ENCODE measurements at regions not wholly inside any gene's neighbourhood (a gene's known extent, or its start where the extent isn't known, plus 50 kb on each side); places are given as distances from the start of the nearest gene placed in this dataset.

DNA sequence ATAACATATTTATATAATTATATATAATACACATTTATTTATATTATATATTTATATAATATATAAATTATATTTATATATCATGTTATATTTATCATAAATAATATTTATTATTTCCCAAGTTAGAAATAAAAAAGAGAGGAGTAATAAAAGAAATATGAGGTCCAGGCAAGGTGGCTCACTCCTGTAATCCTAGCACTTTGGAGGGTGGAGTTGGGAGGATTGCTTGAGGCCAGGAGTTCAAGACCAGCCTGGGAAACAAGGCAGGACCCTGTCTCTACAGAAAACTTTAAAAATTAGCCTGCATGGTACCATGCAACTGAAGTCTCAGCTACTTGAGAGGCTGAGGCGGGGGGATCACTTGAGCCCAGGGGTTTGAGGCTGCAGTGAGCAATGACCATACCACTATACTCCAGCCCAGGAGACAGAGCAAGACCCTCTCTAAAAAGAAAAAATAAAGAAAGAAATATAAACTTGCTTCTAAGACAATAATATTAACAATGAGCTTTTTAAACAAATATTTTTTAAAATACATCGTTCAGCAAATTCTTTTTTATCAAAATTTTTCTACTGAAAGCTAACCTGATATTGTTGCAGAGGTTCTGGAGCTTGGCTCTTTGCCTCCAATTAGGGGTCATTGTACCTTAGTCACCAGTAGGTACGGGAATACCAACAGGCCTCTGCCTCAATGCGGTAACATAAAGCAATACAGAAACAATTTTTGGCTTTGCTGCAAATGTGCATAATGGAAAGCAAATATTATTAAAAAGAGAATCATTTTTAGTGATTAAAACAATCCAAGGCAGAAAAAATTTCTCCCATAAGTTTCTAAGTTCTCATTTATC is 290.0 kb downstream of the SETD4 start:
- no peaks in the 10 kb centered on the region for H3K9me3 ChIP-seq (ENCODE audit: control insufficient read depth in 1 of 2, low read length in 2 of 2)
- no peak overlapping the region for H3K4me3 ChIP-seq (ENCODE audit: low read depth in 1 of 2, low read length in 2 of 2)
- no peaks in the 10 kb centered on the region for H3K36me3 ChIP-seq (ENCODE audit: control insufficient read depth in 1 of 2, insufficient read depth in 2 of 2, low read length in 2 of 2)
- H3K9ac ChIP-seq (ENCODE audit: low read depth in 1 of 2, low read length in 2 of 2): no peak overlapping the region
- H3K27me3 ChIP-seq (ENCODE audit: control insufficient read depth in 1 of 2, insufficient read depth in 2 of 2, low read length in 2 of 2): no peaks in the 10 kb centered on the region
- H3K27ac ChIP-seq (ENCODE audit: low read depth, low read length): no peak overlapping the region
- H3K4me1 ChIP-seq (ENCODE audit: control insufficient read depth in 1 of 2, insufficient read depth in 2 of 2, low read length in 2 of 2): no peaks in the 10 kb centered on the region

DNA sequence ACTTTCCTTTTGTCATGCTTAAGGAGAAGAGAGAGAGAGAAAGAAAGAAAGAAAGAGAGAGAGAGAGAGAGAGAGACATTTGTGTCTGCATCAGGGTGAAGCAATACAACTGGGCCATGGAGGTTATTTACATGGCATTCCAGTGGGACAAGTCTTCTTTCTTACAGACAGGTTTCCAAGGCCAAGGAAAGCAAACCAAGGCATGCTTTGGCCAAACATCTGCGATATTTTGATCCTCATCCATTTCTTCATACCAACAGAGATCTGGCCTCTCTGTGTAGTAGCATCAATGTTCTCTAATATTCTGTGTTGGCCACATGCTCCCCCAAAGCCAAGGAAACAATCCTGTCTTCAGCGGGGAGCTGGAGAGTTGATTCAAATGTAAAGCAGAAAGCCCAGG is 292.1 kb downstream of the SETD4 start:
- H3K9ac ChIP-seq (ENCODE audit: low read depth in 1 of 2, low read length in 2 of 2): no peak overlapping the region
- H3K27me3 ChIP-seq (ENCODE audit: control insufficient read depth in 1 of 2, insufficient read depth in 2 of 2, low read length in 2 of 2): no peaks in the 10 kb centered on the region
- no peaks in the 10 kb centered on the region for H3K36me3 ChIP-seq (ENCODE audit: control insufficient read depth in 1 of 2, insufficient read depth in 2 of 2, low read length in 2 of 2)
- no peaks in the 10 kb centered on the region for H3K9me3 ChIP-seq (ENCODE audit: control insufficient read depth in 1 of 2, low read length in 2 of 2)
- no peaks in the 10 kb centered on the region for H3K4me1 ChIP-seq (ENCODE audit: control insufficient read depth in 1 of 2, insufficient read depth in 2 of 2, low read length in 2 of 2)
- H3K27ac ChIP-seq (ENCODE audit: low read depth, low read length): no peak overlapping the region
- no peak overlapping the region for H3K4me3 ChIP-seq (ENCODE audit: low read depth in 1 of 2, low read length in 2 of 2)

GRCh38 chr21:35764586-35764985 is 295.7 kb downstream of the SETD4 start:
- Histone ChIP-seq H3K4me1 (ENCODE audit: control insufficient read depth in 1 of 2, insufficient read depth in 2 of 2, low read length in 2 of 2) (no peaks in the 10 kb centered on the region), H3K27me3 (ENCODE audit: control insufficient read depth in 1 of 2, insufficient read depth in 2 of 2, low read length in 2 of 2) (no peaks in the 10 kb centered on the region), H3K36me3 (ENCODE audit: control insufficient read depth in 1 of 2, insufficient read depth in 2 of 2, low read length in 2 of 2) (no peaks in the 10 kb centered on the region), H3K4me3 (ENCODE audit: low read depth in 1 of 2, low read length in 2 of 2) (no peak overlapping the region), H3K27ac (ENCODE audit: low read depth, low read length) (no peak overlapping the region), H3K9ac (ENCODE audit: low read depth in 1 of 2, low read length in 2 of 2) (no peak overlapping the region), H3K9me3 (ENCODE audit: control insufficient read depth in 1 of 2, low read length in 2 of 2) (no peaks in the 10 kb centered on the region)

- H3K4me3 ChIP-seq (ENCODE audit: low read depth in 1 of 2, low read length in 2 of 2): no peak overlapping the region
- no peaks in the 10 kb centered on the region for H3K36me3 ChIP-seq (ENCODE audit: control insufficient read depth in 1 of 2, insufficient read depth in 2 of 2, low read length in 2 of 2)
- H3K4me1 ChIP-seq (ENCODE audit: control insufficient read depth in 1 of 2, insufficient read depth in 2 of 2, low read length in 2 of 2): no peaks in the 10 kb centered on the region
- no peak overlapping the region for H3K27ac ChIP-seq (ENCODE audit: low read depth, low read length)
- H3K27me3 ChIP-seq (ENCODE audit: control insufficient read depth in 1 of 2, insufficient read depth in 2 of 2, low read length in 2 of 2): no peaks in the 10 kb centered on the region
- H3K9me3 ChIP-seq (ENCODE audit: control insufficient read depth in 1 of 2, low read length in 2 of 2): no peaks in the 10 kb centered on the region
- H3K9ac ChIP-seq (ENCODE audit: low read depth in 1 of 2, low read length in 2 of 2): no peak overlapping the region
Measured at GRCh38 chr21:35764077-35764476, 296.2 kb downstream of the SETD4 start.

GRCh38 chr21:35754583-35754982 is 305.7 kb downstream of the SETD4 start:
- no peaks in the 10 kb centered on the region for H3K36me3 ChIP-seq (ENCODE audit: control insufficient read depth in 1 of 2, insufficient read depth in 2 of 2, low read length in 2 of 2)
- H3K27me3 ChIP-seq (ENCODE audit: control insufficient read depth in 1 of 2, insufficient read depth in 2 of 2, low read length in 2 of 2): peaks cover 0 to 3% of the 10 kb centered on the region in 2 donors
- H3K4me3 ChIP-seq (ENCODE audit: low read depth in 1 of 2, low read length in 2 of 2): no peak overlapping the region
- H3K9me3 ChIP-seq (ENCODE audit: control insufficient read depth in 1 of 2, low read length in 2 of 2): no peaks in the 10 kb centered on the region
- H3K4me1 ChIP-seq (ENCODE audit: control insufficient read depth in 1 of 2, insufficient read depth in 2 of 2, low read length in 2 of 2): no peaks in the 10 kb centered on the region
- H3K9ac ChIP-seq (ENCODE audit: low read depth in 1 of 2, low read length in 2 of 2): no peak overlapping the region
- no peak overlapping the region for H3K27ac ChIP-seq (ENCODE audit: low read depth, low read length)

DNA sequence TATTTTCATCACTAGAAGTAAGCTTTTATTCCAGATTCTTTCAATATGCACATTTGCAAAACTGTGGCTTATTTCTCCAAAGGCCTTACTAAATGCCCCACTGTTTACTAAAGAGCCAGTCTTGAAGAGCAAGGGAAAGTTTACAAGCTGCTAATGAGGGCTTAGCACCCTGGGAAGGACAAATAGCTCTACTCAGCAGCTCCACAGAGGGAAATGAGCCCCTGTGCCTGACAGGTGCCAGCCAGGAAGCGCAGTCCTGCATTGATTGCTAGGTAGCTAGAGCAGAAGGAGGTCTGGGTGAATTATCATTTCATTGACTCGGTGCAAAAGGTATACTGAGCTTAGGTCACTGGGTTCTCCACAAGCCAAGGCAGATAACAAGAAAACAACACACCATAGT is 307.0 kb downstream of the SETD4 start:
- H3K27me3 ChIP-seq (ENCODE audit: control insufficient read depth in 1 of 2, insufficient read depth in 2 of 2, low read length in 2 of 2): peaks cover 0 to 3% of the 10 kb centered on the region in 2 donors
- H3K9ac ChIP-seq (ENCODE audit: low read depth in 1 of 2, low read length in 2 of 2): no peak overlapping the region
- H3K9me3 ChIP-seq (ENCODE audit: control insufficient read depth in 1 of 2, low read length in 2 of 2): no peaks in the 10 kb centered on the region
- no peak overlapping the region for H3K27ac ChIP-seq (ENCODE audit: low read depth, low read length)
- no peaks in the 10 kb centered on the region for H3K4me1 ChIP-seq (ENCODE audit: control insufficient read depth in 1 of 2, insufficient read depth in 2 of 2, low read length in 2 of 2)
- H3K36me3 ChIP-seq (ENCODE audit: control insufficient read depth in 1 of 2, insufficient read depth in 2 of 2, low read length in 2 of 2): no peaks in the 10 kb centered on the region
- H3K4me3 ChIP-seq (ENCODE audit: low read depth in 1 of 2, low read length in 2 of 2): no peak overlapping the region

DNA sequence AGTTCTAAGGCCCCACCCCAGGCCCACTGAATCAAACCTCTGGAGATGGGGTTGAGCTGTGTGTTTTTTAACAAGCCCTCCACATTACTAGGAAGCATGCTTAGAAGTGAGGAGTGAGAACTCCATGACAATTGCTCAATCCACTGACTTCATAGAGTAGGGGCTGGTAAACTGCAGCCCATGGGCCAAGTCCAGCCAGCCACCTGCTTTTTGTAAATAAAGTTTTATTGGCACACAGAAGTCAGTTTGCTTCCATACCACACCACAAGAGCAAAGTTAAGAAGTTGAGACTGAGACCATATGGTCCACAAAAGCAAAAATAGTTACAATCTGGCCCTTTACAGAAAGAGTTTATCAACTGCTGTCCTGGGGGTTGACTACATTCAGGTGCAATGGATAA is 309.2 kb downstream of the SETD4 start:
- Histone ChIP-seq H3K9ac (ENCODE audit: low read depth in 1 of 2, low read length in 2 of 2) (no peak overlapping the region), H3K36me3 (ENCODE audit: control insufficient read depth in 1 of 2, insufficient read depth in 2 of 2, low read length in 2 of 2) (no peaks in the 10 kb centered on the region), H3K27me3 (ENCODE audit: control insufficient read depth in 1 of 2, insufficient read depth in 2 of 2, low read length in 2 of 2) (no peaks in the 10 kb centered on the region), H3K27ac (ENCODE audit: low read depth, low read length) (no peak overlapping the region), H3K4me3 (ENCODE audit: low read depth in 1 of 2, low read length in 2 of 2) (no peak overlapping the region), H3K9me3 (ENCODE audit: control insufficient read depth in 1 of 2, low read length in 2 of 2) (no peaks in the 10 kb centered on the region), H3K4me1 (ENCODE audit: control insufficient read depth in 1 of 2, insufficient read depth in 2 of 2, low read length in 2 of 2) (no peaks in the 10 kb centered on the region)

- H3K9me3 ChIP-seq (ENCODE audit: control insufficient read depth in 1 of 2, low read length in 2 of 2): no peaks in the 10 kb centered on the region
- no peak overlapping the region for H3K9ac ChIP-seq (ENCODE audit: low read depth in 1 of 2, low read length in 2 of 2)
- no peak overlapping the region for H3K4me3 ChIP-seq (ENCODE audit: low read depth in 1 of 2, low read length in 2 of 2)
- no peak overlapping the region for H3K27ac ChIP-seq (ENCODE audit: low read depth, low read length)
- no peaks in the 10 kb centered on the region for H3K36me3 ChIP-seq (ENCODE audit: control insufficient read depth in 1 of 2, insufficient read depth in 2 of 2, low read length in 2 of 2)
- H3K4me1 ChIP-seq (ENCODE audit: control insufficient read depth in 1 of 2, insufficient read depth in 2 of 2, low read length in 2 of 2): no peaks in the 10 kb centered on the region
- H3K27me3 ChIP-seq (ENCODE audit: control insufficient read depth in 1 of 2, insufficient read depth in 2 of 2, low read length in 2 of 2): no peaks in the 10 kb centered on the region
Measured at GRCh38 chr21:35749904-35750303, 310.4 kb downstream of the SETD4 start.

GRCh38 chr21:35748678-35749314 is 311.5 kb downstream of the SETD4 start:
- Histone ChIP-seq H3K27ac (ENCODE audit: low read depth, low read length) (no peak overlapping the region), H3K9me3 (ENCODE audit: control insufficient read depth in 1 of 2, low read length in 2 of 2) (no peaks in the 10 kb centered on the region), H3K27me3 (ENCODE audit: control insufficient read depth in 1 of 2, insufficient read depth in 2 of 2, low read length in 2 of 2) (no peaks in the 10 kb centered on the region), H3K36me3 (ENCODE audit: control insufficient read depth in 1 of 2, insufficient read depth in 2 of 2, low read length in 2 of 2) (no peaks in the 10 kb centered on the region), H3K4me1 (ENCODE audit: control insufficient read depth in 1 of 2, insufficient read depth in 2 of 2, low read length in 2 of 2) (no peaks in the 10 kb centered on the region), H3K4me3 (ENCODE audit: low read depth in 1 of 2, low read length in 2 of 2) (no peak overlapping the region), H3K9ac (ENCODE audit: low read depth in 1 of 2, low read length in 2 of 2) (no peak overlapping the region)

GRCh38 chr21:35743571-35743970 is 316.8 kb downstream of the SETD4 start:
- no peak overlapping the region for H3K4me3 ChIP-seq (ENCODE audit: low read depth in 1 of 2, low read length in 2 of 2)
- peaks cover 0 to 6% of the 10 kb centered on the region in 2 donors for H3K9me3 ChIP-seq (ENCODE audit: control insufficient read depth in 1 of 2, low read length in 2 of 2)
- H3K4me1 ChIP-seq (ENCODE audit: control insufficient read depth in 1 of 2, insufficient read depth in 2 of 2, low read length in 2 of 2): peaks cover 0 to 4% of the 10 kb centered on the region in 2 donors
- H3K27me3 ChIP-seq (ENCODE audit: control insufficient read depth in 1 of 2, insufficient read depth in 2 of 2, low read length in 2 of 2): no peaks in the 10 kb centered on the region
- no peak overlapping the region for H3K9ac ChIP-seq (ENCODE audit: low read depth in 1 of 2, low read length in 2 of 2)
- H3K36me3 ChIP-seq (ENCODE audit: control insufficient read depth in 1 of 2, insufficient read depth in 2 of 2, low read length in 2 of 2): no peaks in the 10 kb centered on the region
- no peak overlapping the region for H3K27ac ChIP-seq (ENCODE audit: low read depth, low read length)
